ENCODE measurements at regions not wholly inside any gene's neighbourhood (a gene's known extent, or its start where the extent isn't known, plus 50 kb on each side); places are given as distances from the start of the nearest gene placed in this dataset.
A peak's percentile ranks its signal among the peaks of the same experiment; 100 is the strongest.
"Not testable (repeated sequence)": the region's sequence is repeated elsewhere in the genome, so short reads cannot be mapped to it uniquely, and the experiment has no call there.

GRCh38 chr3:15903164-15903563, 105.4 kb upstream of the ANKRD28 start:
- no peak for TF ChIP-seq CTCF (IDR thresholded peaks at IDR 0.05; ENCODE audit: low read length, missing control alignments)
- H3K4me3 ChIP-seq (replicated peaks; ENCODE audit: low read depth, low read length), result no peak overlapping the region
- DNase-seq (ENCODE audit: low read depth), result peak; percentile 3

- DNase-seq (ENCODE audit: low read depth), result no peak
- TF ChIP-seq CTCF (IDR thresholded peaks at IDR 0.05; ENCODE audit: low read length, missing control alignments), result no peak
These were observed 106.3 kb upstream of the ANKRD28 start for GRCh38 chr3:15903759-15904720.

GRCh38 chr3:15905041-15905440, 107.3 kb upstream of the ANKRD28 start:
- H3K4me3 ChIP-seq (replicated peaks; ENCODE audit: low read depth, low read length), result no peak overlapping the region
- TF ChIP-seq CTCF (IDR thresholded peaks at IDR 0.05; ENCODE audit: low read length, missing control alignments), result no peak
- DNase-seq (ENCODE audit: low read depth), result no peak

More at GRCh38 chr3:15903759-15904720, 106.3 kb upstream of the ANKRD28 start:
- no peak overlapping the region for H3K4me3 ChIP-seq (replicated peaks; ENCODE audit: low read depth, low read length)

- not testable (repeated sequence) for H3K4me3 ChIP-seq (replicated peaks; ENCODE audit: low read depth, low read length); DNase-seq (ENCODE audit: low read depth)
These were observed 109.6 kb upstream of the ANKRD28 start for GRCh38 chr3:15907403-15907802.

- DNase-seq (ENCODE audit: low read depth), result no peak
- H3K4me3 ChIP-seq (replicated peaks; ENCODE audit: low read depth, low read length), result no peak overlapping the region
- TF ChIP-seq CTCF (IDR thresholded peaks at IDR 0.05; ENCODE audit: low read length, missing control alignments), result no peak
These were observed 121.2 kb upstream of the ANKRD28 start for GRCh38 chr3:15918988-15919387.

GRCh38 chr3:15919971-15920370, 122.2 kb upstream of the ANKRD28 start:
- no peak for DNase-seq (ENCODE audit: low read depth)
- no peak for TF ChIP-seq CTCF (IDR thresholded peaks at IDR 0.05; ENCODE audit: low read length, missing control alignments)
- H3K4me3 ChIP-seq (replicated peaks; ENCODE audit: low read depth, low read length), result no peak overlapping the region

- no peak for TF ChIP-seq CTCF (IDR thresholded peaks at IDR 0.05; ENCODE audit: low read length, missing control alignments)
- no peak overlapping the region for H3K4me3 ChIP-seq (replicated peaks; ENCODE audit: low read depth, low read length)
- no peak for DNase-seq (ENCODE audit: low read depth)
These were observed 126.0 kb upstream of the ANKRD28 start for GRCh38 chr3:15923640-15924405.

Measured in fibroblast of pulmonary artery (primary cell).